H9 (cell line): ENCODE measurements at regions not wholly inside any gene's neighbourhood (a gene's known extent, or its start where the extent isn't known, plus 50 kb on each side); places are given as distances from the start of the nearest gene placed in this dataset.

ENCODE experiments used
- DNase-seq: peaks from one replicate; pipeline ENCODE4 v3.0.0-alpha.2; 2017
- H2AFZ ChIP-seq: one replicate; pipeline ENCODE4 v1.6.1; 2013; ENCODE audit warnings: mild to moderate bottlenecking, low read length, control low read depth, moderate library complexity
- H2AK5ac ChIP-seq: 2 replicates; pipeline ENCODE4 v1.6.1; 2013; ENCODE audit warnings: low read length, control low read depth, mixed read lengths; ENCODE audit not compliant: insufficient read length
- H2BK120ac ChIP-seq: one replicate; pipeline ENCODE4 v1.6.1; 2013; ENCODE audit warnings: low read depth, mild to moderate bottlenecking, low read length, control low read depth, inconsistent platforms; ENCODE audit not compliant: poor library complexity, severe bottlenecking
- H2BK12ac ChIP-seq: 2 replicates; pipeline ENCODE4 v1.6.1; 2013; ENCODE audit warnings: low read length, control low read depth, mixed read lengths, low read depth; ENCODE audit not compliant: insufficient read length
- H2BK15ac ChIP-seq: 2 replicates; pipeline ENCODE4 v1.6.1; 2013; ENCODE audit warnings: low read depth, low read length, control low read depth
- H2BK20ac ChIP-seq: one replicate; pipeline ENCODE4 v1.6.1; 2013; ENCODE audit warnings: low read depth, mild to moderate bottlenecking, low read length, control low read depth, inconsistent platforms; ENCODE audit not compliant: poor library complexity, severe bottlenecking
- H2BK5ac ChIP-seq: 2 replicates; pipeline ENCODE4 v1.6.1; 2013; ENCODE audit warnings: low read length, control low read depth, mixed read lengths; ENCODE audit not compliant: insufficient read length
- H3K14ac ChIP-seq: 2 replicates; pipeline ENCODE4 v1.6.1; 2013; ENCODE audit warnings: low read length, control low read depth; ENCODE audit not compliant: insufficient read depth
- H3K18ac ChIP-seq: 2 replicates; pipeline ENCODE4 v1.6.1; 2013; ENCODE audit warnings: low read depth, mild to moderate bottlenecking, mixed read lengths, low read length, control low read depth; ENCODE audit not compliant: insufficient read length
- H3K23ac ChIP-seq: 2 replicates; pipeline ENCODE4 v1.6.1; 2013; ENCODE audit warnings: low read length, control low read depth, mixed read lengths, low read depth; ENCODE audit not compliant: insufficient read length
- H3K23me2 ChIP-seq: 2 replicates; pipeline ENCODE4 v1.6.1; 2013; ENCODE audit warnings: low read depth, mild to moderate bottlenecking, mixed read lengths, low read length, control low read depth; ENCODE audit not compliant: insufficient read length, poor library complexity, severe bottlenecking
- H3K27ac ChIP-seq: 2 replicates; pipeline ENCODE4 v1.5.1; 2013; ENCODE audit warnings: low read length, control low read depth, mixed read lengths, low read depth; ENCODE audit not compliant: insufficient read length
- H3K27me3 ChIP-seq: 2 replicates; pipeline ENCODE4 v1.6.1; 2013; ENCODE audit warnings: low read length, control low read depth, inconsistent platforms; ENCODE audit not compliant: insufficient read depth
- H3K4ac ChIP-seq: 2 replicates; pipeline ENCODE4 v1.6.1; 2013; ENCODE audit warnings: low read depth, mild to moderate bottlenecking, control low read depth, inconsistent platforms, low read length, moderate library complexity
- H3K4me1 ChIP-seq: 2 replicates; pipeline ENCODE4 v1.6.1; 2013; ENCODE audit warnings: low read length, control low read depth, inconsistent platforms; ENCODE audit not compliant: insufficient read depth
- H3K4me2 ChIP-seq: 2 replicates; pipeline ENCODE4 v1.6.1; 2013; ENCODE audit warnings: low read length, control low read depth, mixed read lengths; ENCODE audit not compliant: insufficient read length, insufficient read depth
- H3K56ac ChIP-seq: 2 replicates; pipeline ENCODE4 v1.6.1; 2013; ENCODE audit warnings: low read depth, mild to moderate bottlenecking, mixed read lengths, low read length, control low read depth; ENCODE audit not compliant: insufficient read length
- H3K79me1 ChIP-seq: 2 replicates; pipeline ENCODE4 v1.6.1; 2013; ENCODE audit warnings: low read depth, mild to moderate bottlenecking, moderate library complexity, low read length, control low read depth, inconsistent platforms; ENCODE audit not compliant: insufficient read depth, poor library complexity, severe bottlenecking
- H3K79me2 ChIP-seq: 2 replicates; pipeline ENCODE4 v1.6.1; 2013; ENCODE audit warnings: low read length, control low read depth, inconsistent platforms; ENCODE audit not compliant: insufficient read depth
- H3K9ac ChIP-seq: 2 replicates; pipeline ENCODE4 v1.6.1; 2013; ENCODE audit warnings: low read length, control low read depth, mixed read lengths; ENCODE audit not compliant: insufficient read length; ENCODE audit errors: extremely low read depth
- H3K9me3 ChIP-seq: one replicate; pipeline ENCODE4 v1.6.1; 2013; ENCODE audit warnings: low read depth, low read length, inconsistent platforms; ENCODE audit not compliant: control insufficient read depth
- H3T11ph ChIP-seq: one replicate; pipeline ENCODE4 v1.6.1; 2013; ENCODE audit warnings: mild to moderate bottlenecking, low read length, control low read depth, inconsistent platforms
- H4K20me1 ChIP-seq: one replicate; pipeline ENCODE4 v1.6.1; 2013; ENCODE audit not compliant: control insufficient read depth, insufficient read length, insufficient read depth
- H4K5ac ChIP-seq: 2 replicates; pipeline ENCODE4 v1.6.1; 2013; ENCODE audit warnings: low read depth, mild to moderate bottlenecking, mixed read lengths, low read length, control low read depth; ENCODE audit not compliant: insufficient read length
- H4K8ac ChIP-seq: replicated peaks from 2 replicates; pipeline ENCODE4 v1.6.1; 2013; ENCODE audit warnings: low read length, control low read depth, mixed read lengths, low read depth; ENCODE audit not compliant: insufficient read length
- H4K91ac ChIP-seq: 2 replicates; pipeline ENCODE4 v1.6.1; 2013; ENCODE audit warnings: low read depth, mild to moderate bottlenecking, moderate library complexity, mixed read lengths, low read length, control low read depth; ENCODE audit not compliant: insufficient read length
- H3K27ac Mint-ChIP-seq, 3 experiments: 2 replicates in 2 of 3; 3 replicates in 1 of 3; pipeline ENCODE4 v1.8.0; 2020 to 2021; ENCODE audit warnings: mixed read lengths in 3 of 3, mild to moderate bottlenecking in 1 of 3, moderate library complexity in 1 of 3
- H3K27me3 Mint-ChIP-seq: 2 replicates; pipeline ENCODE4 v1.8.0; 2021; ENCODE audit warnings: low read depth, mild to moderate bottlenecking, moderate library complexity, mixed read lengths
- H3K36me3 Mint-ChIP-seq, 3 experiments: 2 replicates in 2 of 3; 3 replicates in 1 of 3; pipeline ENCODE4 v1.8.0; 2020 to 2021; ENCODE audit warnings: low read depth in 3 of 3, mixed read lengths in 3 of 3; ENCODE audit not compliant: insufficient read depth in 1 of 3
- H3K4me1 Mint-ChIP-seq, 2 experiments: 2 replicates each; pipeline ENCODE4 v1.8.0; 2020; ENCODE audit warnings: mixed read lengths in 2 of 2
- H3K4me3 Mint-ChIP-seq, 2 experiments: 2 replicates in 1 of 2; 3 replicates in 1 of 2; pipeline ENCODE4 v1.8.0; 2020 to 2021; ENCODE audit warnings: mild to moderate bottlenecking in 2 of 2, mixed read lengths in 2 of 2, moderate library complexity in 1 of 2
- H3K9me3 Mint-ChIP-seq, 2 experiments: 2 replicates in 1 of 2; 3 replicates in 1 of 2; pipeline ENCODE4 v1.8.0; 2020; ENCODE audit warnings: mild to moderate bottlenecking in 2 of 2, mixed read lengths in 2 of 2, moderate library complexity in 1 of 2
- WGBS: extraction: QIAGEN DNeasy Blood & Tissue Kit; methylation state at CpG from one replicate; pipeline ENCODE4 v1.1.7; 2013; ENCODE audit warnings: missing lambda C conversion rate, low lambda C conversion rate, mixed read lengths; ENCODE audit not compliant: insufficient read length; ENCODE audit errors: extremely low coverage; 5-methylcytosine and 5-hydroxymethylcytosine counted together
- TF ChIP-seq, protein P1 (sequence below): fragments of 200-600 bp; sonication (generic); conservative IDR thresholded peaks from 3 replicates; pipeline ENCODE4 v1.8.0; 2021; ENCODE audit warnings: antibody characterized with exemption, mild to moderate bottlenecking

DNA sequence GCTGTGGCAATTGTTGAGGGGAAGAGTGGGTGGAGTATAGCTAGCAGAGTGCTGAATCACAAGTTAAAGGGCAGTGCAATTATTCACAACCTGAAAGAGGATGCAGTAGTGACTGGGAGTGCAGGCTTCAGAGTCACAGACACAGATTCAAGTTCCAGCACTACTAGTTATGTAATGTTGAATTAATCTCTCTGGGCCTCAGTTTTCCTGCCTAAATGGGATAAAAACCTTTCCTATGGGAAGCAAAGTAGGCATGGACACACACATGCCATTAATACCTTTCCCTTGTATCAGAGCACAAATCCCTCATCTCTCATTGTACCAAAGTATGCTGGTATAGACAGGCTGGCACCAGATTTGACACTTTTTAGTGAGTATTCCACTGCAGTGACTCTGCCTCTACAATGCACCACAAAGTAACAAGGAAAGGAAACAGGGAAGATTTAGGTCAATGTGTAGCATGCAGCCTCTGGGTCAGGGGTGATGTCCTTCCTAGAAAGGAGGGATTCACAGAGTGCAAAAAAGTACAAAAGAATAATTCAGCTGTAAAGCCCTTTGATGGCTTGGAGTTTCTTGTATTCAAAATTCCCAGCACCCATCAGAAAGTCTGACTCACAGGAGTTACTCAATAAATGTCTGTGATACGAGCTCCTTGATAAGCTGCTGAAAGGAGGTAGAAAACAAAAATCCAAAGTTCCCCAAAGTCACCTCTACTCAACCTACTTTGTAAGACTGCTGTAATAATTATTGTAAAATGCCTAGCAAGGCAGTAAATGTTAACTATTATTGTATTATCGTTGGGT is 507.5 kb upstream of the TGFBR2 start:
- H3K14ac ChIP-seq = no peak overlapping the region
- H3K4me1 ChIP-seq = no peaks in the 10 kb centered on the region; the same call in 1 of the 2 replicates
- H3K56ac ChIP-seq = no peak overlapping the region
- no peak overlapping the region for H3K23ac ChIP-seq
- no peak overlapping the region for H3K18ac ChIP-seq
- H3K27ac ChIP-seq = no peak overlapping the region
- peaks cover 0 to 2% (median 0%) of the 10 kb centered on the region in 3 experiments; a peak in 3 of 7 replicates for H3K36me3 Mint-ChIP-seq
- H3K9me3 Mint-ChIP-seq = peaks cover 1 to 5% of the 10 kb centered on the region in 2 experiments; a peak in 3 of 5 replicates
- H2BK12ac ChIP-seq = no peak overlapping the region
- H4K91ac ChIP-seq = no peak overlapping the region
- H4K20me1 ChIP-seq = no peaks in the 10 kb centered on the region
- no peak overlapping the region for H2AFZ ChIP-seq
- H3K4me1 Mint-ChIP-seq = peaks cover 12 to 18% of the 10 kb centered on the region in 2 experiments
- peaks cover under 1% of the 10 kb centered on the region; the same call in 1 of the 2 replicates for H3K27me3 Mint-ChIP-seq
- no peak overlapping the region for H3K4me3 Mint-ChIP-seq
- no peak for DNase-seq
- H4K8ac ChIP-seq = no peak overlapping the region
- H3K4ac ChIP-seq = no peak overlapping the region
- H2BK120ac ChIP-seq = no peak overlapping the region
- no peak overlapping the region for H2BK5ac ChIP-seq
- H3K9me3 ChIP-seq = no peaks in the 10 kb centered on the region
- H2BK15ac ChIP-seq = no peak overlapping the region
- H3K27ac Mint-ChIP-seq = no peak overlapping the region
- no peaks in the 10 kb centered on the region for H3K79me2 ChIP-seq
- H3K27me3 ChIP-seq = no peaks in the 10 kb centered on the region
- WGBS = no CpG with 5 or more reads among the region's 2 CpGs
- no peaks in the 10 kb centered on the region for H3K23me2 ChIP-seq
- no peaks in the 10 kb centered on the region for H3K79me1 ChIP-seq
- H3K4me2 ChIP-seq = no peak overlapping the region
- no peak overlapping the region for H3T11ph ChIP-seq
- no peak overlapping the region for H4K5ac ChIP-seq
- TF ChIP-seq, protein P1, sequence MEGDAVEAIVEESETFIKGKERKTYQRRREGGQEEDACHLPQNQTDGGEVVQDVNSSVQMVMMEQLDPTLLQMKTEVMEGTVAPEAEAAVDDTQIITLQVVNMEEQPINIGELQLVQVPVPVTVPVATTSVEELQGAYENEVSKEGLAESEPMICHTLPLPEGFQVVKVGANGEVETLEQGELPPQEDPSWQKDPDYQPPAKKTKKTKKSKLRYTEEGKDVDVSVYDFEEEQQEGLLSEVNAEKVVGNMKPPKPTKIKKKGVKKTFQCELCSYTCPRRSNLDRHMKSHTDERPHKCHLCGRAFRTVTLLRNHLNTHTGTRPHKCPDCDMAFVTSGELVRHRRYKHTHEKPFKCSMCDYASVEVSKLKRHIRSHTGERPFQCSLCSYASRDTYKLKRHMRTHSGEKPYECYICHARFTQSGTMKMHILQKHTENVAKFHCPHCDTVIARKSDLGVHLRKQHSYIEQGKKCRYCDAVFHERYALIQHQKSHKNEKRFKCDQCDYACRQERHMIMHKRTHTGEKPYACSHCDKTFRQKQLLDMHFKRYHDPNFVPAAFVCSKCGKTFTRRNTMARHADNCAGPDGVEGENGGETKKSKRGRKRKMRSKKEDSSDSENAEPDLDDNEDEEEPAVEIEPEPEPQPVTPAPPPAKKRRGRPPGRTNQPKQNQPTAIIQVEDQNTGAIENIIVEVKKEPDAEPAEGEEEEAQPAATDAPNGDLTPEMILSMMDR = no peak
- no peak overlapping the region for H2BK20ac ChIP-seq
- no peak overlapping the region for H2AK5ac ChIP-seq
- no peak overlapping the region for H3K9ac ChIP-seq
